K562 (cell line): ENCODE measurements at regions not wholly inside any gene's neighbourhood (a gene's known extent, or its start where the extent isn't known, plus 50 kb on each side); places are given as distances from the start of the nearest gene placed in this dataset.

Source experiments
- MEF2A ChIP-seq: IDR thresholded peaks from 2 replicates; pipeline ENCODE4 v1.6.1; 2011; ENCODE audit warnings: low read depth, mild to moderate bottlenecking, low read length, moderate library complexity; ENCODE audit not compliant: control insufficient read depth
- NR2C2 ChIP-seq, 2 experiments: fragments of 200-800 bp in 1 of 2; sonication (Bioruptor generic) in 1 of 2; sonication (generic) in 1 of 2; formaldehyde crosslinking in 1 of 2; IDR thresholded peaks; 2 replicates each; pipeline versions ENCODE4 v1.6.1 to v1.8.0; 2016 to 2022; ENCODE audit warnings: mild to moderate bottlenecking in 1 of 2, missing compliant biosample characterization in 1 of 2, missing genetic modification characterization in 1 of 2, missing genetic modification reagents in 1 of 2
- NR2F6 ChIP-seq: fragments of 450-650 bp; formaldehyde crosslinking; IDR thresholded peaks from 2 replicates; pipeline ENCODE4 v1.4.0; 2020; ENCODE audit warnings: mild to moderate bottlenecking
- TAF9B ChIP-seq: fragments of 450-650 bp; IDR thresholded peaks from 2 replicates; pipeline ENCODE4 v1.6.1; 2018; ENCODE audit warnings: mild to moderate bottlenecking; ENCODE audit not compliant: partially characterized antibody
- TRIM25 ChIP-seq: fragments of 450-650 bp; IDR thresholded peaks from 2 replicates; pipeline ENCODE4 v1.7.0; 2016; ENCODE audit warnings: borderline replicate concordance
- ZNF197 ChIP-seq: fragments of 200-800 bp; sonication (Bioruptor generic); IDR thresholded peaks from 2 replicates; pipeline ENCODE4 v1.6.1; 2016; ENCODE audit warnings: low read depth, missing genetic modification characterization, missing compliant biosample characterization

GRCh38 chr2:228802181-228803071 lies 468.7 kb downstream of the PID1 start:
- no peak for TF ChIP-seq ZNF197 (CRISPR knock-in tag)
- no peak for TF ChIP-seq NR2F6
- TF ChIP-seq TAF9B = no peak
- no peak for TF ChIP-seq TRIM25
- no peak for TF ChIP-seq NR2C2 (CRISPR knock-in tag; IDR thresholded peaks at IDR 0.05)
- no peak for TF ChIP-seq NR2C2 (tag; IDR thresholded peaks at IDR 0.05)
- TF ChIP-seq MEF2A = no peak
